ENCODE measurements at regions not wholly inside any gene's neighbourhood (a gene's known extent, or its start where the extent isn't known, plus 50 kb on each side); places are given as distances from the start of the nearest gene placed in this dataset.

DNA sequence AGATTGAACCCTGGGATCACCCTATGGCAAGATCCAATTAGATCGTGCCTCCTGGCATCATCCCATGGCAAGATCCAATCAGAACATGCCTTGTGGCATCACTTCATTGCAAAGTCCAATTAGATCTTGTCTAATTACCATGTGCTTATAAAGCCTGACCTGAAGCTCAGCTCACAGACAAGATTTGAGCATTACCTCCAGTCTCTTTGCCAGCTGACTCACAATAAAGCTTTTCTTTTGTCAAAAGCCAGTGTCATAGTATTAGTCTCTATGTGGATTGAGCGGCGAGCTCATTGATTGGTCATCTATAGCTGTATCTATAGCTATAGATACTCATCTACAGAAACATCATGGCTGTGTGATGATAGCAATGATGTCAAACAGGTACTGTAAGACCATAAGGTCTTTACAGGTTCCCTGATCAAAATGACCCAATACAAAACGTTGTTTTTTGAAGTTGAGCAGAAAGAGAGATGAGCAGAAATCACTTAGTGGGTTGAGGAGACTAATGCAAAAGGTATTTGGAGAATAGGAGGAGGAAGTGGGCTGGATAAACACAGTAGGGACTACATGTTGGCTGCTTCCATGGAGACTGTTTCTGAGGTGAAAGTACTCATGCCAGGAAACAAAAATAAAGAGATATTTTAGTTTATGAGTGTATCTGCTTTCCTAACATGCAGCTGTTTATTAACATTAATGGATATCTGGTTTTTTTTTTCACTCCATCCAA is 545.9 kb upstream of the AMELY start:
- no peaks in the 10 kb centered on the region for H3K4me1 ChIP-seq (ENCODE audit: control insufficient read depth, insufficient read depth, low read length)
- WGBS (ENCODE audit: insufficient coverage): no CpG with 5 or more reads among the region's 4 CpGs
- H3K36me3 ChIP-seq (ENCODE audit: control insufficient read depth, insufficient read depth, low read length): no peaks in the 10 kb centered on the region
- no peak overlapping the region for H3K4me3 ChIP-seq (ENCODE audit: low read depth, low read length)
- no peaks in the 10 kb centered on the region for H3K27me3 ChIP-seq (ENCODE audit: control insufficient read depth, insufficient read depth, low read length)
- DNase-seq (ENCODE audit: low read depth in 4 of 6, low spot score in 6 of 6): no peak
- H3K27ac ChIP-seq (ENCODE audit: low read depth, low read length): no peak overlapping the region
- H3K9me3 ChIP-seq (ENCODE audit: control insufficient read depth, insufficient read depth, low read length): no peaks in the 10 kb centered on the region

DNA sequence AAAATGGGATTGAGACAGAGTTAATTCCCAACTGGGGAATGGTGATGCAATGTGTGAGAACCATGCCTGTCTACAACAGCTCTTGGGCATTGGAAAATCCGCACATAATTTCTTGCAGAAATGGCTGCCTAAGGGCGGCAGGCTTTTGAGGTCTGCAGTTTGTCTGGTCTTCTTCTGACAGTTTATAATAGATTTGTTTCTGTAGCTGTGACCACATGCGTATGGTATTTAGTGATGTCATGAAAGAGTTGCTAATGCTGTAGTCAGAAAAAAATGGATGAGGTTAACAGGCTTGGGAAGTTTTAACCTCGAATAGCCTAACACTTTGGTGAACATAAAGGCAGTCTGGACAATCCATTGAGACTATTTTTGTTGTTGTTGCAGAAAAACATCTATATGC is 544.1 kb upstream of the AMELY start:
- no peak for DNase-seq (ENCODE audit: low read depth in 4 of 6, low spot score in 6 of 6)
- no CpG with 5 or more reads among the region's 4 CpGs for WGBS (ENCODE audit: insufficient coverage)
- no peak overlapping the region for H3K27ac ChIP-seq (ENCODE audit: low read depth, low read length)
- no peaks in the 10 kb centered on the region for H3K4me1 ChIP-seq (ENCODE audit: control insufficient read depth, insufficient read depth, low read length)
- H3K9me3 ChIP-seq (ENCODE audit: control insufficient read depth, insufficient read depth, low read length): no peaks in the 10 kb centered on the region
- no peak overlapping the region for H3K4me3 ChIP-seq (ENCODE audit: low read depth, low read length)
- H3K36me3 ChIP-seq (ENCODE audit: control insufficient read depth, insufficient read depth, low read length): no peaks in the 10 kb centered on the region
- no peaks in the 10 kb centered on the region for H3K27me3 ChIP-seq (ENCODE audit: control insufficient read depth, insufficient read depth, low read length)

DNA sequence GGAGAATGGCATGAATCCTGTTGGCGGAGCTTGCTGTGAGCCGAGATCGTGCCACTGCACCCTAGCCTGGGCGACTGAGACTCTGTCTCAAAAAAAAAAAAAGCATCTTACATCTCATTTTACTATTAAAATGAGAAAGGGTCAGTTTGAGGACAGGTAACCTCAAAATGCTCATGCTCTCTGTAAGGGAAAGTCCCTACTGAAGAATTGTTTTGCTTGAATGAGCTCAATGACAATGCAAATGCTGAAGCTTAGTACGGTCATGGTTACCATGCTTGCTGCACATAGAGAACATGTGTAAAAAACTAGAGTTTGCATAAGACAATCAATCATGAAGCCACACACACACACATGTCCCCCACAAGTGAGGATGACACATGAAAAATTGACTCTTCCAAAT is 541.8 kb upstream of the AMELY start:
- WGBS (ENCODE audit: insufficient coverage): no CpG with 5 or more reads among the region's 5 CpGs
- no peaks in the 10 kb centered on the region for H3K27me3 ChIP-seq (ENCODE audit: control insufficient read depth, insufficient read depth, low read length)
- H3K36me3 ChIP-seq (ENCODE audit: control insufficient read depth, insufficient read depth, low read length): no peaks in the 10 kb centered on the region
- H3K4me1 ChIP-seq (ENCODE audit: control insufficient read depth, insufficient read depth, low read length): no peaks in the 10 kb centered on the region
- no peaks in the 10 kb centered on the region for H3K9me3 ChIP-seq (ENCODE audit: control insufficient read depth, insufficient read depth, low read length)
- DNase-seq (ENCODE audit: low read depth in 4 of 6, low spot score in 6 of 6): no peak
- H3K27ac ChIP-seq (ENCODE audit: low read depth, low read length): no peak overlapping the region
- H3K4me3 ChIP-seq (ENCODE audit: low read depth, low read length): no peak overlapping the region

DNA sequence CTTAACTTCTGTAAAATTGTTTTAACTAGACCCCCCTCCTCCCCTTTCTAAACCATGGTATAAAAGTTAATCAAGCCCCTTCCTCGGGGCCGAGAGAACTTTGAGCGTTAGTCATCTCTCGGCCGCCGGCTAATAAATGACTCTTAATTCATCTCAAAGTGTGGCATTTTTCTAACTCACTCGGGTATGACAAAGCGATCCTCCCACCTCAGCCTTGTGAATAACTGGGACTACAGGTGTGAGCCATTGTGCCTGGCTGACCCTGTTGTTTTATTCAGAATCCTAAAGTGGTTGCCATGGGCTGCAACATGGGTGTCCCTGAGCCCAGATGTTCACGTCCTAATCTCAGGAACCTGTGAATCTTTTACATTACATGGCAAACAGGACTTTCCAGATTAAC is 540.7 kb upstream of the AMELY start:
- DNase-seq (ENCODE audit: low read depth in 4 of 6, low spot score in 6 of 6): no peak
- no CpG with 5 or more reads among the region's 9 CpGs for WGBS (ENCODE audit: insufficient coverage)
- H3K4me1 ChIP-seq (ENCODE audit: control insufficient read depth, insufficient read depth, low read length): no peaks in the 10 kb centered on the region

DNA sequence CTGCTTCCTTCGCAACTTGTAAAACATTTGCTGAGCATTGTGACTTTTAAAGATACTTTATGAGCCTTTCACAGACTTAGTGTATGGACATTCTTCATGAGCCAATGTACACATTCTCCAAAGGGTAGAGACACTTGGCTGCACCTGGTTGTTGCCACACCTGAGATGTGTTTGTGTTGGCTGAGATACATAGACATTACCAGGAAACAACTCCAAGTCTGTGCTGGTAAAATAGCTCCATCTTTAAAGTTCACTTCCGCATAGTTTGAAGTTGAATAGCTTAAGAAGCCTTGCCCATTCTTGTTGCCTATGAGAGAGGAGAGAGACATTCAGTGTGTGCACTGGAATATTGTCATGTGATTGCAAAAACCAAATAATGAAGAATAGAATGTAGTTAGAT is 538.3 kb upstream of the AMELY start:
- Histone ChIP-seq H3K27me3 (ENCODE audit: control insufficient read depth, insufficient read depth, low read length) (no peaks in the 10 kb centered on the region), H3K27ac (ENCODE audit: low read depth, low read length) (no peak overlapping the region), H3K9me3 (ENCODE audit: control insufficient read depth, insufficient read depth, low read length) (no peaks in the 10 kb centered on the region), H3K4me3 (ENCODE audit: low read depth, low read length) (no peak overlapping the region), H3K36me3 (ENCODE audit: control insufficient read depth, insufficient read depth, low read length) (no peaks in the 10 kb centered on the region), H3K4me1 (ENCODE audit: control insufficient read depth, insufficient read depth, low read length) (no peaks in the 10 kb centered on the region)
- no peak for DNase-seq (ENCODE audit: low read depth in 4 of 6, low spot score in 6 of 6)
- WGBS (ENCODE audit: insufficient coverage): no CpG with 5 or more reads among the region's 2 CpGs

More for the DNA sequence above, 540.7 kb upstream of the AMELY start:
- H3K36me3 ChIP-seq (ENCODE audit: control insufficient read depth, insufficient read depth, low read length): no peaks in the 10 kb centered on the region
- no peaks in the 10 kb centered on the region for H3K9me3 ChIP-seq (ENCODE audit: control insufficient read depth, insufficient read depth, low read length)
- H3K27me3 ChIP-seq (ENCODE audit: control insufficient read depth, insufficient read depth, low read length): no peaks in the 10 kb centered on the region
- no peak overlapping the region for H3K4me3 ChIP-seq (ENCODE audit: low read depth, low read length)
- no peak overlapping the region for H3K27ac ChIP-seq (ENCODE audit: low read depth, low read length)

DNA sequence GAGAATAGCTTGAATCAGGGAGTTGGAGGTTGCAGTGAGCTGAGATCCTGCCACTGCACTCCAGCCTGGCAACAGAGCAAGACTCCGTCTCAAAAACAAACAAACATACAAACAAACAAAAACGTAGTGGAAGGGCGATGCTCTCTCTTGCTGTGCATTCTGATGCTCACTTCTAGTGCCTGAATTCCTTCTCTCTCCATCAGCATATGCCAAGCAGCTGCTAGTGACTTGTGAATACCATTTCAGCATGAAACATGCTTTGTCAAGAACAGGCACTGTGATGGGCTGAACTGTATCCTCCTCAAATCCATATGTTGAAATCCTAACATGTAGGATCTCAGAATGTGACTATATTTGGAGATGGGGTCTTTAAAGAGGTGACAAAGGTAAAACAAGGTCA is 537.1 kb upstream of the AMELY start:
- no CpG with 5 or more reads among the region's 3 CpGs for WGBS (ENCODE audit: insufficient coverage)
- Histone ChIP-seq H3K9me3 (ENCODE audit: control insufficient read depth, insufficient read depth, low read length) (no peaks in the 10 kb centered on the region), H3K36me3 (ENCODE audit: control insufficient read depth, insufficient read depth, low read length) (no peaks in the 10 kb centered on the region), H3K27me3 (ENCODE audit: control insufficient read depth, insufficient read depth, low read length) (no peaks in the 10 kb centered on the region), H3K27ac (ENCODE audit: low read depth, low read length) (no peak overlapping the region), H3K4me3 (ENCODE audit: low read depth, low read length) (no peak overlapping the region), H3K4me1 (ENCODE audit: control insufficient read depth, insufficient read depth, low read length) (no peaks in the 10 kb centered on the region)
- DNase-seq (ENCODE audit: low read depth in 4 of 6, low spot score in 6 of 6): no peak

DNA sequence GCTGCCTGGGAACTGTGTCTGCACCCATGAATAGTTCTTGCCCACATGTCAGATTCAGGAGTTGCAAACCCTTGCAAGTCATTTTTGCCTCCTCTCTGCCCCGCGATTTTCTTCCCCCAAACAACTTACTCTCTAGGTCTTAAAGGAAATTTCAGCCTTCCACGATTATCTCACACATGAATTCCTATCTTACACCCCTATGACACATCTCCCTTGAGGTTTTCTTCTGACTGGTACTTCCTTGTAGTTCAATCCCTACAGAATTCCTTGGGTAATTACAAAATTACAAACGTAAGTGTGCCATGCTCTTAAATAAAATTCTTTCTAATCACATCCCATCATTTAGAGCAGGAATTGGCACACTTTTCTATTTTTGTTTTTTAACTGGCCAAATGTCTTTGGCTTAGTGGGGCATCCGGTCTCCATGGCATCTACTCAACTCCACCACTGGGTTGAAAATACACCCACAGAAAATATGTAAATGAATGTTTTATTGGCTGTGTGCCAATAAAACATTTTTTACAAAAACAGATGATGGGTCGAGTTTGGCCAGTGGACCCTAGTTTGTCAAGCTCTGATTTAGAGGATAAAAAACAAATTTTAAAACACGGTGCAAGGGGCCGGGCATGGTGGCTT is 536.4 kb upstream of the AMELY start:
- no peak for DNase-seq (ENCODE audit: low read depth in 4 of 6, low spot score in 6 of 6)
- no peaks in the 10 kb centered on the region for H3K27me3 ChIP-seq (ENCODE audit: control insufficient read depth, insufficient read depth, low read length)
- no CpG with 5 or more reads among the region's 8 CpGs for WGBS (ENCODE audit: insufficient coverage)
- no peaks in the 10 kb centered on the region for H3K9me3 ChIP-seq (ENCODE audit: control insufficient read depth, insufficient read depth, low read length)
- no peak overlapping the region for H3K27ac ChIP-seq (ENCODE audit: low read depth, low read length)
- H3K4me3 ChIP-seq (ENCODE audit: low read depth, low read length): no peak overlapping the region
- H3K4me1 ChIP-seq (ENCODE audit: control insufficient read depth, insufficient read depth, low read length): no peaks in the 10 kb centered on the region
- H3K36me3 ChIP-seq (ENCODE audit: control insufficient read depth, insufficient read depth, low read length): no peaks in the 10 kb centered on the region

DNA sequence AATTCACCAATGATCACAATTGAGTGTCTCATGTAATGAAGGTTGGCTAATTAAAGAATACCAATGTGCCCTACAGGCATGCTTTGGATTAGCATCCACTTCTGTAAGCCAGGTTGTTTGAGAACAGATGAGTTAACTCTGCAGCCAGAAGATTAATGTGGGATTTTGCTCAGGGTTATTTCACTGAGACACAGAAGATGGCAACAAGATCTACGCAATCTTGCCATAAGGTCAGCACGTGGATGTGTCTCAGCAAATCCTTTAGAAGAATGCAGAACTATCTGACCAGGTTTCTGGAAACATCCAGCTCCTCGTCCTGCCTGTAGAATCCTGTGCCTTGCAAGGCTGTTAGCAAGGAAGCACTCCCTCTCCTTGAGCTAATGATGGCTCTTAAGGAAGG is 532.6 kb upstream of the AMELY start:
- Histone ChIP-seq H3K4me1 (ENCODE audit: control insufficient read depth, insufficient read depth, low read length) (no peaks in the 10 kb centered on the region), H3K9me3 (ENCODE audit: control insufficient read depth, insufficient read depth, low read length) (no peaks in the 10 kb centered on the region), H3K4me3 (ENCODE audit: low read depth, low read length) (no peak overlapping the region), H3K27me3 (ENCODE audit: control insufficient read depth, insufficient read depth, low read length) (no peaks in the 10 kb centered on the region), H3K36me3 (ENCODE audit: control insufficient read depth, insufficient read depth, low read length) (no peaks in the 10 kb centered on the region), H3K27ac (ENCODE audit: low read depth, low read length) (no peak overlapping the region)
- no peak for DNase-seq (ENCODE audit: low read depth in 4 of 6, low spot score in 6 of 6)
- WGBS (ENCODE audit: insufficient coverage): no CpG with 5 or more reads among the region's 3 CpGs

DNA sequence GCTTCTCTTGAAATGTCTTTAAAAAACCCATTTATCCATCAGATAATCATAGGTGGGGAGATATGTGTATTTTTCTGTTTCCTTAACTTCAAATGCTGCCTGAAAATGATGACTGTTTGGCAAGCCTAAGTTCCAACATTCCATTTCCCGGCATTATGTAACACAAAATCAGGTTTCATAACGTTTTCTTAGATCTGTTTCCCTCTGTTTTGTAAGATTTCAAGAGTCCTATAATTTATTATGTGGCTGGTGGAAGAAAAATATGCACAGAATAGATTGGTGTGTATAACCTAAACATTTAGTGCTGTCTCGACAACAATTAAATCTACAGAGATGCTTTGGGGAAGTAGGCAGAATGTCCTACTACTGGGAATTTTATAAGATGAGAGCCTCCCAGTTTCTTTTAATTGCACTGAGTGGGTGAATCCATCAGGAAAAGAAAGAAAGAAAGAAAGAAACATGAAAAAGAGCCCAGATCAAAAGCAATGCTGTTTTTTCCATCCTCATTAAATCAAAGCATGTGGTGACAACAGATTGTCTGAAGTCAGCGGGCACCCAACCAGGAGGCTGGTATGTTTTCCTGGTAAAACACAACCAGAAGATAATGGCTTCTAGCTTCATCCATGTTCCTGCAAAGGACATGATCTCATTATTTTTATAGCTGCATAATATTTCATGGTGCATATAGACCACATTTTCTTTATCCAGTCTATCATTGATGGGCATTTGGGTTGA is 529.4 kb upstream of the AMELY start:
- Histone ChIP-seq H3K4me1 (ENCODE audit: control insufficient read depth, insufficient read depth, low read length) (no peaks in the 10 kb centered on the region), H3K27ac (ENCODE audit: low read depth, low read length) (no peak overlapping the region), H3K36me3 (ENCODE audit: control insufficient read depth, insufficient read depth, low read length) (no peaks in the 10 kb centered on the region), H3K27me3 (ENCODE audit: control insufficient read depth, insufficient read depth, low read length) (no peaks in the 10 kb centered on the region), H3K4me3 (ENCODE audit: low read depth, low read length) (no peak overlapping the region), H3K9me3 (ENCODE audit: control insufficient read depth, insufficient read depth, low read length) (no peaks in the 10 kb centered on the region)
- DNase-seq (ENCODE audit: low read depth in 4 of 6, low spot score in 6 of 6): no peak
- no CpG with 5 or more reads among the region's 4 CpGs for WGBS (ENCODE audit: insufficient coverage)

DNA sequence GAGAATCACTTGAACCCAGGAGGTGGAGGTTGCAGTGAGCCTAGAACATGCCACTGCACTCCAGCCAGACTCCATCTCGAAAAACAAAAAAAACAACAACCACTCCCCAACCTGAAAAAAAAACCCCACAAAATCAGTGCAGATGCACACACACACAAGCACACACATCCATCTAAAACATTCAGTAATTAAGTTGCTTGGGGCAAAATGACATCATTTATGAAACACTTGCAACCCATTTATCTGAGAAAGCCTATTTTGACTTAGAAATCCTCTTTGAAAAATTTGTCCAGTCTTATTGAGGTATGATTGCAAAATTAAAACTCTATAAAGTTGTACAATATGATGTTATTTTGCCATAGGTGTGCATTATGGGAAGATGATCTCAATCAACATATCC is 525.5 kb upstream of the AMELY start:
- no peaks in the 10 kb centered on the region for H3K4me1 ChIP-seq (ENCODE audit: control insufficient read depth, insufficient read depth, low read length)
- no peak for DNase-seq (ENCODE audit: low read depth in 4 of 6, low spot score in 6 of 6)
- H3K27ac ChIP-seq (ENCODE audit: low read depth, low read length): no peak overlapping the region
- no peaks in the 10 kb centered on the region for H3K36me3 ChIP-seq (ENCODE audit: control insufficient read depth, insufficient read depth, low read length)
- H3K9me3 ChIP-seq (ENCODE audit: control insufficient read depth, insufficient read depth, low read length): no peaks in the 10 kb centered on the region
- no peak overlapping the region for H3K4me3 ChIP-seq (ENCODE audit: low read depth, low read length)
- WGBS (ENCODE audit: insufficient coverage): no CpG with 5 or more reads among the region's 1 CpG
- no peaks in the 10 kb centered on the region for H3K27me3 ChIP-seq (ENCODE audit: control insufficient read depth, insufficient read depth, low read length)
